Renal cortical epithelial cell (primary cell): ENCODE measurements at regions not wholly inside any gene's neighbourhood (a gene's known extent, or its start where the extent isn't known, plus 50 kb on each side); places are given as distances from the start of the nearest gene placed in this dataset.
"Not testable (repeated sequence)": the region's sequence is repeated elsewhere in the genome, so short reads cannot be mapped to it uniquely, and the experiment has no call there.

ENCODE experiments used
- DNase-seq: peaks from one replicate; pipeline ENCODE4 v3.0.0-alpha.2; 2011; ENCODE audit warnings: low read depth

- DNase-seq = no peak
Measured at GRCh38 chr4:132670557-132670956, 478.5 kb upstream of the PCDH10 start.

DNA sequence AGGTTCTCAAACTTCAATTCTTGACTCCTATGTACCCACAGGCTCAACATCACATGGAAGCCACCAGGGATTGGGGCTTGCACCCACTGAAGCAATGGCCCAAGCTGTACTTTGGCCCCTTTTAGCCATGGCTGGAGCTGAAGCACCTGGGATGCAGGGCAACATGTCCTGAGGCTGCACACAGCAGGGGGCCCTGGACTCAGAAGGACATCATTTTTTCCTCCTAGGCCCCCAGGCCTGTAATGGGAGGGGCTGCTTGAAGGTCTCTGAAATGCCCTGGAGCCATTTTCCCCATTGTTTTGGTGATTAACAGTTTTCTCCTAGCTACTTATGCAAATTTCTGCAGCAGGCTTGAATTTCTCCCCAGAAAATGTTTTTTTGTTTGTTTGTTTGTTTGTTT lies 465.1 kb upstream of the PCDH10 start:
- no peak for DNase-seq

DNA sequence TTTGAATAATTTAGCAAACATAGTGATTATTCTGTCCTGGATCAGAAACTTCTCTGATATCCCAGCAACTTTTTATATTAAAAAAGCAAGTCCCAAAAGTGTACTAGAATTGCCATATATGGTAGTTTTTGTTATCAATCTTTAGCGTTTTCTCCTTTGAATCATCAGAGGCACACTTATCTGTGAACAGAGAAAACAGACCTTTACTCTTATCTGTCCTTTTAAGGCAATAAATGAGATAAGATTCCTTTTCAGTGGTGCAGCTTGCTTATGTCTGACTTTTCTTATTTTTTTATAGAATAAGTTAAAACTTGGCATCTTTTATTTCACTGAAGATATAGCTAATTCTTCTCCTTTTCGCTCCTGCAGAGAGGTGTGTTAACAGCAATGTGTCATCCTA lies 458.1 kb upstream of the PCDH10 start:
- DNase-seq = no peak

GRCh38 chr4:132691668-132692067 lies 457.4 kb upstream of the PCDH10 start:
- DNase-seq = no peak

DNA sequence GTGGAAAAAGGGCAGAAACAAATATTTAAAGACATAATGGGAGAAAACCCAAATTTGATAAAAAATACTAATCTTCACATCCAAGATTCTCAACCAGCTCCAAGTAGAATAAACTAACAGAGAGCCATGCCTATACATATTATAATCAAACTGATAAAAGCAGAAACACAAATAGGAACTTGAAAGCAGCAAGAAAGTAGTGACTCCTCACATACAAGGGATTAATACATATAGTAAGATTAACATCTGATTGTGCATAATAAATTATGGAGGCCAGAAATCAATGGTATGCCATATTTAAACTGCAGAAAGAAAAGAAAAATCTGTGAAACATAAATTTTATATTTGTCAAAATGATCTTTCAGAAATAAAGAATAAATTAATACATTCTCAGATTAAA lies 454.3 kb upstream of the PCDH10 start:
- no peak for DNase-seq

- DNase-seq = not testable (repeated sequence)
Measured at GRCh38 chr4:132697505-132697904, 451.6 kb upstream of the PCDH10 start.

- no peak for DNase-seq
Measured at GRCh38 chr4:132707955-132708354, 441.1 kb upstream of the PCDH10 start.

DNA sequence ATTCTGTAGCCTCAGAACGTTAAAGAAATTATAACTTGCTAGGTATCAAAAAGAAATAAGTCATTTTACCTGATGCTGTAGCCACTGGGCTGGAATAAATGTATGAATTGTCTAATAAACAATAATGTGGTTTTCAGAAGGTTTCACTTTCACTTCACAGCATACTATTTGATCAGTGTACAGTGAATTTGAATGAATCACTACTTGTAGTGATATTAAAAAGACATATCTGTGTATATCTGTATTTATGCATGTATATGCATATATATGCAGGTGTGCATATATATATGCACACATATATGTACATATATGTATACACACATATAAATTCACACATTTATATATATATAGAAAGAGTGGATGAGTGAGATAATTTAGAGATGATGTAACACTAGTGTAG lies 440.0 kb upstream of the PCDH10 start:
- no peak for DNase-seq

GRCh38 chr4:132710971-132711370 lies 438.1 kb upstream of the PCDH10 start:
- no peak for DNase-seq

GRCh38 chr4:132737344-132737743 lies 411.8 kb upstream of the PCDH10 start:
- DNase-seq = no peak

DNA sequence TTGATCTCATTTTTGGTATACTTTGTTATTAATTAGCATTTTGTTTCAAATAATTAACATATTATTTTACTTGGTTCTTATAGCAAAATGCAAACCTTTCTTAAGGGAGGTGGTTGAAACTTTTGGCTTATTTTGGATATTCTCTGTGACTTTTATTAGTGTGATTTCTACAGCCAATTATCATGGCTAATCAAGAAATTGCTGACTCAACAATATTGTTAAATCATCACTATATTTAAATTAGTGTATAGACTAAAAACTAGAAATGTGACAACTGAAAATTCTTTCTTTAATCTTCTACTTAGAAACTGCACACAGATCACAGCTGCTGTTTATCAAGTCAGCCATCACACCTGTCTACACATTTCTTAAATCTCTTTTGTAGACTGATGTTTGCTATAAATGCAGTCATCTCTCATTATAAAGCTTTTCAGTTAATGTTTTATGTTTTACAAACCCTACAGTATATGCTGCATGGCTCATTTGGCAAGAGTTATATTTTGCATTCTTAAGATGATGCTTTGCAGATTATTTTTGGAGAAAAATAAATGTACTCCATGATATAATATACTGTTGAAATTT lies 389.8 kb upstream of the PCDH10 start:
- DNase-seq = no peak

GRCh38 chr4:132763465-132763864 lies 385.6 kb upstream of the PCDH10 start:
- DNase-seq = no peak

- no peak for DNase-seq
Measured at GRCh38 chr4:132767901-132768300, 381.2 kb upstream of the PCDH10 start.

- DNase-seq = no peak
Measured at GRCh38 chr4:132770776-132771175, 378.3 kb upstream of the PCDH10 start.

- no peak for DNase-seq
Measured at GRCh38 chr4:132792310-132792709, 356.8 kb upstream of the PCDH10 start.

DNA sequence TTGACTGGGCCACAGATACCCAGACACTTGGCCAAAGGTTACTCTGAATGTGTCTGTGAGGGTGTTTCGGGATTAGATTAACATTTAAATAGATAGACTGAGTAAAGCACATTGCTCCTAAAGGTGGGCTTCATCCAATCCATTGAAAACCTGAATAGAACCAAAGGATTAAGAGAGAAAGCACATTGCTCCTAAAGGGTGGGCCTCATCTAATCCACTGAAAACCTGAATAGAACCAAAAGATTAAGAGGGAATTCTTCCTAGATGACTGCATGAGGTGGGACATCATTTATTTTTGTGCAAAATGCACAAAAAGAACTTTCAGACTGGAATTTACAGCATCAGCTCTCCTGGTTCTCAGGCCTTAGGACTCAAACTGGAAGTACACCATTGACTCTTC lies 351.2 kb upstream of the PCDH10 start:
- no peak for DNase-seq

- DNase-seq = no peak
Measured at GRCh38 chr4:132809298-132810032, 339.6 kb upstream of the PCDH10 start.

DNA sequence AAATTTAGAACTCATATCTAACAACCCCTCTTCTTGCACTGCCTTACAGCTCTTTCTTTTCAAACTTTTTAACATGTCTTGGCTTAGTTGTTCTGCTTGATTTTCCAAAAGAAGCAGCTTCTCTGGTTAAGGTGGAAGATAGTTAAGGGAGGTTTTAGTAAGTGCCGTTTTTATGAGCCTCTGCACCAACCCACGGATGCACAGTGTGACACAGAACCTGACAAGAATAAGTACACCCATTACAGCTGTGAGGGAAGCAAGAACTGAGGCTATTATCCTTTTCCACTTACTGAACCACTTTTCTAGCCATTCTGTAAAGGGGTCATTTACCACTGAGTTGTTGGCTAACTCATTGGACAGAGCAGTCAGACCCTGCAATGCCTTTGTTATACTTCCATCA lies 336.0 kb upstream of the PCDH10 start:
- DNase-seq = not testable (repeated sequence)

GRCh38 chr4:132818091-132818490 lies 331.0 kb upstream of the PCDH10 start:
- no peak for DNase-seq

GRCh38 chr4:132823419-132823818 lies 325.7 kb upstream of the PCDH10 start:
- no peak for DNase-seq

- no peak for DNase-seq
Measured at GRCh38 chr4:132824761-132825160, 324.3 kb upstream of the PCDH10 start.

DNA sequence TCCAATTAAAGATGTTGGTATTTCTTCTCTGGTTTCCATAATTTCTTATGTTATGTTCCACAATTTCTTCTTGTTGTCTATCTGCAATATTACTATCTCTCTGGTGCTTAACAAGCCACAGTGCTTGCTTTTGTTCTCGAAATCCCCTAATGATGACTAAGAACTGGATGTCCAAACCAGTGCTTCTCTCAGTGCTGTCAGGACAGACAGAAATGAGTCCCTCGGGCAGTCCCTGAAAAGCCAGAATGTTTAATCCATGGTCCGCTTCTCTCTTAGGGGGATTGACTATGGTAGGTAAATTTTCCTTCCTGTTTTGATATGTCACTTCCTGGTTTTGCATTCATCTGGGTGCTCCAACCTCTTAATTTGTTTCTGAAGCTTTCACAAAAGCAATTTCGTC lies 321.6 kb upstream of the PCDH10 start:
- no peak for DNase-seq

GRCh38 chr4:132838244-132838643 lies 310.9 kb upstream of the PCDH10 start:
- DNase-seq = no peak

DNA sequence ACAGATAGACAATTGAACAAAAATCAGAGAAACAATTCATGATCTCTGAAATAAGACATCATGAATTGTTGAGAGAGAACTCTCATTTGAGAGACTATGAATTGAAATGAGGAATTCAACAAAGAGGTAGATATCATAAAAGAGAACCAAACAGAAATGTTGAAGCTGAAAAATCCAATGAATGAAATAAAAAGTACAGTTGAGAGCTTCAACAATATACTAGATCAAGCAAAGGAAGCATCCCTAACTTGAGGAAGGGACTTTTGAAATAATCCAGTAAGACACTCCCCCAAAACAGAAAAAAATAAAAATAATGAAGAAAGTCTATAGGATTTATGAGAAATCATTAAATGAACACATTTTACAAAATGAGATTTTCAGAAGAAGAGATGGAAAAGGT lies 310.0 kb upstream of the PCDH10 start:
- no peak for DNase-seq
